A673 (cell line): ENCODE measurements at regions not wholly inside any gene's neighbourhood (a gene's known extent, or its start where the extent isn't known, plus 50 kb on each side); places are given as distances from the start of the nearest gene placed in this dataset.

Source experiments
- BruUV-seq: library from RNA; stranded (reverse); fragments of 400-500 nt; replicated peaks from 2 replicates; lab custom pipeline; 2021; lab: Mats Ljungman, UMichigan
- CTCF ChIA-PET: fragments of 300-600 bp; sonication (Branson Sonifier 250); formaldehyde crosslinking; loops from one replicate; lab custom pipeline; 2022; ENCODE audit warnings: antibody characterized with exemption; lab: Charles Lee
- POLR2A ChIA-PET: fragments of 300-600 bp; sonication (Branson Sonifier 250); formaldehyde crosslinking; loops from one replicate; lab custom pipeline; 2022; ENCODE audit warnings: antibody characterized with exemption; ENCODE audit not compliant: low non-redundant PET; lab: Charles Lee
- DNase-seq: peaks from one replicate; pipeline ENCODE4 v3.0.0-alpha.2; 2015; ENCODE audit warnings: low spot score
- H3K27ac ChIP-seq: fragments of 200-600 bp; sonication (generic); 2 replicates; pipeline ENCODE4 v1.5.1; 2016; ENCODE audit warnings: mixed run types, low read depth, mild to moderate bottlenecking, mixed read lengths, antibody characterized with exemption, low read length; ENCODE audit not compliant: poor library complexity, severe bottlenecking
- H3K27me3 ChIP-seq: fragments of 200-600 bp; sonication (generic); replicated peaks from 2 replicates; pipeline ENCODE4 v1.6.1; 2017; ENCODE audit warnings: mixed run types, low read depth, mild to moderate bottlenecking, mixed read lengths, antibody characterized with exemption, low read length; ENCODE audit not compliant: insufficient read depth, poor library complexity
- H3K36me3 ChIP-seq: fragments of 200-600 bp; sonication (generic); 2 replicates; pipeline ENCODE4 v1.6.1; 2016; ENCODE audit warnings: mixed run types, mild to moderate bottlenecking, mixed read lengths, antibody characterized with exemption, low read length; ENCODE audit not compliant: insufficient read depth, poor library complexity, severe bottlenecking
- H3K4me1 ChIP-seq: fragments of 200-600 bp; sonication (generic); 2 replicates; pipeline ENCODE4 v1.6.1; 2017; ENCODE audit warnings: mixed run types, mild to moderate bottlenecking, mixed read lengths, antibody characterized with exemption, low read length; ENCODE audit not compliant: insufficient read depth, poor library complexity, severe bottlenecking
- H3K4me3 ChIP-seq: fragments of 200-600 bp; sonication (generic); 2 replicates; pipeline ENCODE4 v1.5.1; 2016; ENCODE audit warnings: low read depth, mixed run types, mild to moderate bottlenecking, mixed read lengths, low read length; ENCODE audit not compliant: poor library complexity, severe bottlenecking
- H3K9me3 ChIP-seq: fragments of 200-600 bp; sonication (generic); 2 replicates; pipeline ENCODE4 v1.6.1; 2016; ENCODE audit warnings: mixed run types, low read depth, mild to moderate bottlenecking, mixed read lengths, antibody characterized with exemption, low read length; ENCODE audit not compliant: poor library complexity, severe bottlenecking
- EZH2 ChIP-seq: fragments of 200-600 bp; sonication (generic); IDR thresholded peaks from 2 replicates; pipeline ENCODE4 v1.6.1; 2017; ENCODE audit warnings: borderline replicate concordance, low read depth, mild to moderate bottlenecking, mixed read lengths, antibody characterized with exemption, low read length; ENCODE audit not compliant: poor library complexity, severe bottlenecking
- intact Hi-C: fragments of 100-400 bp; cut with micrococcal nuclease; formaldehyde crosslinking; loops from one replicate; pipeline ENCODE4 v1.10.0; 2022; ENCODE audit not compliant: unreplicated experiment
- TF ChIP-seq, protein P1 (sequence below): fragments of 300-800, 200-600 bp; sonication (generic); conservative IDR thresholded peaks from 2 replicates; pipeline ENCODE4 v1.5.1; 2017; ENCODE audit warnings: low read depth, mild to moderate bottlenecking, antibody characterized with exemption, low read length, moderate library complexity, mixed read lengths

DNA sequence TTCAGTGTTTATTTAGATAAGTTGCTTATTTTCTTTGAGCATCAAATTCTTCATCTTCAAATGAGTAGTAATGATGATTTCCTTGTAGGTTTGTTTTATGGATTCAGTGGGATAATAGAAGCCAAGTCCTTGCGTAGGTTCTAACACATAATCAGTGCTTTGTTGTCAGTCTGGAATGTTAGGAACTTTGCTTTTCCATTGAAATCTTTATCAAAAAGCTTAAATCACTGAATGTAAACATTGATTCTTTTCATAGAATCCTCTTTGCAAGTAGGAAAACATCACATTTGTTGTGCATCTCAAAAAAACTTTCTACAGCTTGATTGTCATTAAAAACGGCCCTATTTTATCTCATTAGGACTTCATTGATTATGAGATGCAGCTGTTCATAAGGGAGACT lies 490.3 kb upstream of the GOT2 start:
- H3K36me3 ChIP-seq, result no peaks in the 10 kb centered on the region
- H3K4me3 ChIP-seq, result no peak overlapping the region
- CTCF ChIA-PET, result no interaction called here
- intact Hi-C loops, result no loop called here
- no peak overlapping the region for H3K27ac ChIP-seq
- POLR2A ChIA-PET, result no interaction called here
- DNase-seq, result no peak
- H3K9me3 ChIP-seq, result no peaks in the 10 kb centered on the region
- BruUV-seq, result no TSS peak
- H3K27me3 ChIP-seq, result no peaks in the 10 kb centered on the region
- no peaks in the 10 kb centered on the region for H3K4me1 ChIP-seq
- no peak for TF ChIP-seq EZH2
- TF ChIP-seq, protein P1, sequence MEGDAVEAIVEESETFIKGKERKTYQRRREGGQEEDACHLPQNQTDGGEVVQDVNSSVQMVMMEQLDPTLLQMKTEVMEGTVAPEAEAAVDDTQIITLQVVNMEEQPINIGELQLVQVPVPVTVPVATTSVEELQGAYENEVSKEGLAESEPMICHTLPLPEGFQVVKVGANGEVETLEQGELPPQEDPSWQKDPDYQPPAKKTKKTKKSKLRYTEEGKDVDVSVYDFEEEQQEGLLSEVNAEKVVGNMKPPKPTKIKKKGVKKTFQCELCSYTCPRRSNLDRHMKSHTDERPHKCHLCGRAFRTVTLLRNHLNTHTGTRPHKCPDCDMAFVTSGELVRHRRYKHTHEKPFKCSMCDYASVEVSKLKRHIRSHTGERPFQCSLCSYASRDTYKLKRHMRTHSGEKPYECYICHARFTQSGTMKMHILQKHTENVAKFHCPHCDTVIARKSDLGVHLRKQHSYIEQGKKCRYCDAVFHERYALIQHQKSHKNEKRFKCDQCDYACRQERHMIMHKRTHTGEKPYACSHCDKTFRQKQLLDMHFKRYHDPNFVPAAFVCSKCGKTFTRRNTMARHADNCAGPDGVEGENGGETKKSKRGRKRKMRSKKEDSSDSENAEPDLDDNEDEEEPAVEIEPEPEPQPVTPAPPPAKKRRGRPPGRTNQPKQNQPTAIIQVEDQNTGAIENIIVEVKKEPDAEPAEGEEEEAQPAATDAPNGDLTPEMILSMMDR, result no peak

DNA sequence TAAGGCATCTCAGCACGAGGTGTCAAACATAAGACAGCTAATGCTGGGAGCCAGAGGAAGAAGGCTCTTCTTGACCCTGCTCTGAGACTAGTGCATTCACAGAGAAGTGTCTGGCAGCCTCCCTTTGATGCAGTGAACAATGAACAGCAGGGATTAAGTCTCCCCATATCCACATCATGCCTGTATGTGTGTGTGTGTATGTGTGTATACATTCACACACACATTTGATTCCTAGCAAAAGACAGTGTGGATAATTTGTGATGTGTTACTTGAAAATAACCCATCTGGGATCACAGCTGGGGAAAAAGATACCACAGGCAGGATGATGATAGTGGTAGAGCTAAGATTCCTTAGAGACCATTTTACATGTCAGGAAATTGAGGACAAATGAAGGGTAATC lies 485.9 kb upstream of the GOT2 start:
- intact Hi-C loops, result no loop called here
- TF ChIP-seq, protein P1, result no peak
- TF ChIP-seq EZH2, result no peak
- DNase-seq, result no peak
- BruUV-seq, result no TSS peak
- Histone ChIP-seq H3K9me3 (no peaks in the 10 kb centered on the region), H3K4me3 (no peak overlapping the region), H3K27ac (no peak overlapping the region), H3K36me3 (no peaks in the 10 kb centered on the region), H3K4me1 (no peaks in the 10 kb centered on the region), H3K27me3 (no peaks in the 10 kb centered on the region)
- ChIA-PET CTCF (no interaction called here), POLR2A (no interaction called here)

DNA sequence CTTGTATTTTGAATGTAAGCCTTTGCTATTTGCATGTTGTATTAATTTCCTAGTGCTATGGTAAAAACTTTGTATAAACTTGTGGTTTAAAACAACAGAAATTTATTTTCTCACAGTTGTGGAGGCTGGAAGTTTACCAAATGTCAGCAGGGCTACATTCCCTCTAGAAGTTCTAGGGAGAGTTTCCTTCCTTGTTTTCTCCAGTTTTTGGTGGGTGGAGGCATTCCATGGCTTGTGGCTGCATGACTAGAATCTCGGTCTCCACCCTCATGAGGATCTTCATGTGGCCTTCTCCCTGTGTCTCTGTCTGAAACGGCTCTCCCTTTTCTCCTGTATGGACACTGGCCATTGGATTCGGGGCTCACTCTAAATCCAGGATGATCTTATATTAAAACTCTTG lies 482.2 kb upstream of the GOT2 start:
- TF ChIP-seq EZH2, result no peak
- TF ChIP-seq, protein P1, result no peak
- no TSS peak for BruUV-seq

More for the DNA sequence above, 482.2 kb upstream of the GOT2 start:
- Histone ChIP-seq H3K27me3 (no peaks in the 10 kb centered on the region), H3K36me3 (no peaks in the 10 kb centered on the region), H3K27ac (no peak overlapping the region), H3K9me3 (no peaks in the 10 kb centered on the region), H3K4me1 (no peaks in the 10 kb centered on the region), H3K4me3 (no peak overlapping the region)
- DNase-seq, result no peak
- intact Hi-C loops, result no loop called here
- POLR2A ChIA-PET, result no interaction called here
- CTCF ChIA-PET, result no interaction called here
